ENCODE measurements at regions not wholly inside any gene's neighbourhood (a gene's known extent, or its start where the extent isn't known, plus 50 kb on each side); places are given as distances from the start of the nearest gene placed in this dataset.

DNA sequence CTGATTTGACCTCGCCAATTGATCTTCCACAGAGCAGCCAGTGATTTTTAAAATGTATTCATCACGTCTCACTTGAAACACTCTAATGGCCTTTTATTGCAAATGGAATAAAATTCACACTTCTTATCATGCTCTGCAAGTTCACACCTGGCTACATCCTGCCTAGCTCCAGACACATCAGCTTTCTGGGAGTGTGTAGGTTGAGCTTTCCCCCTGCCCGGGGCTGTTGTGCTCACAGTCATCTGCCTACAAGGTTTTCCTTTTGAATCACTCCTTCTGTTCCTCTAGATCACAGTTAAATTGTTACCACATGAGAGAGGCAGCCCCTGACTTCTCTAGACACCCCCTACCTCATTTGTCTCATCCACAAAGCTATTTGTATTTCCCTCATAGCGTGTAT is 674.5 kb downstream of the PRELID2 start:
- no peak overlapping the region; the same call in 1 of the 2 replicates for H3K4me3 ChIP-seq (ENCODE audit: control insufficient read depth, low read depth, low read length)
- TF ChIP-seq, protein P1, sequence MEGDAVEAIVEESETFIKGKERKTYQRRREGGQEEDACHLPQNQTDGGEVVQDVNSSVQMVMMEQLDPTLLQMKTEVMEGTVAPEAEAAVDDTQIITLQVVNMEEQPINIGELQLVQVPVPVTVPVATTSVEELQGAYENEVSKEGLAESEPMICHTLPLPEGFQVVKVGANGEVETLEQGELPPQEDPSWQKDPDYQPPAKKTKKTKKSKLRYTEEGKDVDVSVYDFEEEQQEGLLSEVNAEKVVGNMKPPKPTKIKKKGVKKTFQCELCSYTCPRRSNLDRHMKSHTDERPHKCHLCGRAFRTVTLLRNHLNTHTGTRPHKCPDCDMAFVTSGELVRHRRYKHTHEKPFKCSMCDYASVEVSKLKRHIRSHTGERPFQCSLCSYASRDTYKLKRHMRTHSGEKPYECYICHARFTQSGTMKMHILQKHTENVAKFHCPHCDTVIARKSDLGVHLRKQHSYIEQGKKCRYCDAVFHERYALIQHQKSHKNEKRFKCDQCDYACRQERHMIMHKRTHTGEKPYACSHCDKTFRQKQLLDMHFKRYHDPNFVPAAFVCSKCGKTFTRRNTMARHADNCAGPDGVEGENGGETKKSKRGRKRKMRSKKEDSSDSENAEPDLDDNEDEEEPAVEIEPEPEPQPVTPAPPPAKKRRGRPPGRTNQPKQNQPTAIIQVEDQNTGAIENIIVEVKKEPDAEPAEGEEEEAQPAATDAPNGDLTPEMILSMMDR (IDR thresholded peaks at IDR 0.05; ENCODE audit: control insufficient read depth, insufficient read depth, low read depth, low read length, missing control alignments): no peak

GRCh38 chr5:145158730-145159129 is 676.4 kb downstream of the PRELID2 start:
- no peak for DNase-seq (ENCODE audit: low read depth)
- TF ChIP-seq, protein P1 (IDR thresholded peaks at IDR 0.05; ENCODE audit: control insufficient read depth, insufficient read depth, low read depth, low read length, missing control alignments): no peak
- H3K4me3 ChIP-seq (ENCODE audit: control insufficient read depth, low read depth, low read length): no peak overlapping the region

More for the DNA sequence above, 674.5 kb downstream of the PRELID2 start:
- no peak for DNase-seq (ENCODE audit: low read depth)

- TF ChIP-seq, protein P1 (IDR thresholded peaks at IDR 0.05; ENCODE audit: control insufficient read depth, insufficient read depth, low read depth, low read length, missing control alignments): no peak
- DNase-seq (ENCODE audit: low read depth): no peak
- H3K4me3 ChIP-seq (ENCODE audit: control insufficient read depth, low read depth, low read length): no peak overlapping the region
Observed at GRCh38 chr5:145157841-145158240, 677.3 kb downstream of the PRELID2 start.

DNA sequence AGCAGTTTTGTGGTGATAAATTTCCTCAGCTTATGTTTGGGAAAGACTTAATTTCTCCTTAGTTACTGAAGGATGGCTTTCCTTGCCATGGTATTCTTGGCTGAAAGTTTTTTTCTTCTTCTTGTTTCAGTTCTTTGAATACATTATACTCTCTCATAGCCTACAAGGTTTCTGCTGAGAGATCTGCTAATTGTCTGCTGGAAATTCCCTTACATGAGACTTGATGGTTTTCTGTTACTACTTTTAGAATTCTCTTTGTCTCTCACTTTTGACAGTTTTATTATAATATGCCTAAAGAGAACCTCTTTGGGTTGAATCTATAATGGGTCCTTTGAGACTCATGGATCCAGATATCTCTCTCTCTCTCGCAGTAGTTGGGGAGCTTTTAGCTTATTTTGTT is 693.6 kb downstream of the PRELID2 start:
- DNase-seq (ENCODE audit: low read depth): no peak
- H3K4me3 ChIP-seq (ENCODE audit: control insufficient read depth, low read depth, low read length): no peak overlapping the region
- TF ChIP-seq, protein P1 (IDR thresholded peaks at IDR 0.05; ENCODE audit: control insufficient read depth, insufficient read depth, low read depth, low read length, missing control alignments): no peak

GRCh38 chr5:145130996-145131395 is 704.1 kb downstream of the PRELID2 start:
- TF ChIP-seq, protein P1 (IDR thresholded peaks at IDR 0.05; ENCODE audit: control insufficient read depth, insufficient read depth, low read depth, low read length, missing control alignments): no peak
- no peak overlapping the region for H3K4me3 ChIP-seq (ENCODE audit: control insufficient read depth, low read depth, low read length)
- no peak for DNase-seq (ENCODE audit: low read depth)

GRCh38 chr5:145129797-145130196 is 705.3 kb downstream of the PRELID2 start:
- no peak for DNase-seq (ENCODE audit: low read depth)

More at GRCh38 chr5:145129797-145130196, 705.3 kb downstream of the PRELID2 start:
- no peak overlapping the region for H3K4me3 ChIP-seq (ENCODE audit: control insufficient read depth, low read depth, low read length)
- TF ChIP-seq, protein P1 (IDR thresholded peaks at IDR 0.05; ENCODE audit: control insufficient read depth, insufficient read depth, low read depth, low read length, missing control alignments): no peak

Measured in AG09309 (cell line).